Panc1 (cell line): ENCODE measurements at regions not wholly inside any gene's neighbourhood (a gene's known extent, or its start where the extent isn't known, plus 50 kb on each side); places are given as distances from the start of the nearest gene placed in this dataset.

ENCODE experiments used
- ATAC-seq: fragments of 200-7000 bp; cut with Tn5 transposase; 2 replicates; pipeline ENCODE4 v1.9.1; 2020; ENCODE audit warnings: mild to moderate bottlenecking, moderate library complexity
- BruUV-seq: library from RNA; stranded (reverse); fragments of 400-500 nt; replicated peaks from 2 replicates; lab custom pipeline; 2021; lab: Mats Ljungman, UMichigan
- CTCF ChIA-PET: fragments of 300-600 bp; sonication (Branson Sonifier 250); formaldehyde crosslinking; loops from one replicate; lab custom pipeline; 2022; ENCODE audit warnings: antibody characterized with exemption; lab: Charles Lee
- POLR2A ChIA-PET: fragments of 300-600 bp; sonication (Branson Sonifier 250); formaldehyde crosslinking; loops from one replicate; lab custom pipeline; 2022; ENCODE audit warnings: antibody characterized with exemption; lab: Charles Lee
- DNase-seq: peaks from one replicate; pipeline ENCODE4 v3.0.0-alpha.2; 2010; ENCODE audit warnings: low read depth, low spot score
- H3K27ac ChIP-seq: 2 replicates; pipeline ENCODE4 v1.5.1; 2011; ENCODE audit warnings: mild to moderate bottlenecking, low read length, inconsistent platforms
- H3K27me3 ChIP-seq: fragments of 200-500 bp; sonication (Bioruptor generic); 2 replicates; pipeline ENCODE4 v1.6.0; 2014; ENCODE audit warnings: low read length, inconsistent platforms; ENCODE audit not compliant: control insufficient read depth, insufficient read depth
- H3K36me3 ChIP-seq: fragments of 200-500 bp; sonication (Bioruptor generic); 2 replicates; pipeline ENCODE4 v1.5.1; 2014; ENCODE audit warnings: inconsistent platforms, mild to moderate bottlenecking, low read length, moderate library complexity; ENCODE audit not compliant: control insufficient read depth, insufficient read depth
- H3K4me1 ChIP-seq: 2 replicates; pipeline ENCODE4 v1.5.1; 2011; ENCODE audit warnings: inconsistent platforms, mild to moderate bottlenecking, low read length, moderate library complexity; ENCODE audit not compliant: control insufficient read depth, insufficient read depth
- H3K4me3 ChIP-seq, 2 experiments: 2 replicates each; pipeline ENCODE4 v1.5.1; 2011 to 2012; ENCODE audit warnings: low read depth in 2 of 2, low read length in 2 of 2, mild to moderate bottlenecking in 2 of 2, inconsistent platforms in 1 of 2, moderate library complexity in 1 of 2
- H3K9me3 ChIP-seq: fragments of 200-500 bp; sonication (Bioruptor generic); 2 replicates; pipeline ENCODE4 v1.5.1; 2014; ENCODE audit warnings: low read depth, mild to moderate bottlenecking, inconsistent platforms, low read length, moderate library complexity; ENCODE audit not compliant: control insufficient read depth, insufficient read depth
- CTCF ChIP-seq: fragments of 450-650 bp; IDR thresholded peaks from 2 replicates; pipeline ENCODE4 v1.5.1; 2017; ENCODE audit warnings: mild to moderate bottlenecking
- POLR2AphosphoS5 ChIP-seq: IDR thresholded peaks from 2 replicates; pipeline ENCODE4 v1.6.1; 2012; ENCODE audit warnings: mild to moderate bottlenecking, low read depth, low read length, moderate library complexity
- REST ChIP-seq, 2 experiments: IDR thresholded peaks; 2 replicates each; pipeline ENCODE4 v1.6.1; 2011 to 2012; ENCODE audit warnings: low read depth in 2 of 2, control low read depth in 1 of 2, low read length in 1 of 2, mild to moderate bottlenecking in 1 of 2, moderate library complexity in 1 of 2; ENCODE audit not compliant: insufficient read depth in 1 of 2
- SIN3A ChIP-seq: IDR thresholded peaks from 2 replicates; pipeline ENCODE4 v1.6.1; 2012; ENCODE audit warnings: low read depth, mild to moderate bottlenecking, low read length, moderate library complexity, borderline replicate concordance; ENCODE audit not compliant: insufficient read depth
- TCF7L2 ChIP-seq: IDR thresholded peaks from 2 replicates; pipeline ENCODE4 v1.6.1; 2011; ENCODE audit warnings: mild to moderate bottlenecking, low read depth, low read length, inconsistent platforms
- in situ Hi-C: cut with HindIII; loops from 2 replicates; pipeline ENCODE4 v1.10.0; 2016; ENCODE audit warnings: low sequenced_read_pairs, low pct_unique_long_range_greater_than_20kb
- intact Hi-C: fragments of 100-400 bp; cut with micrococcal nuclease; formaldehyde crosslinking; loops from one replicate; pipeline ENCODE4 v1.10.0; 2022; ENCODE audit not compliant: unreplicated experiment

DNA sequence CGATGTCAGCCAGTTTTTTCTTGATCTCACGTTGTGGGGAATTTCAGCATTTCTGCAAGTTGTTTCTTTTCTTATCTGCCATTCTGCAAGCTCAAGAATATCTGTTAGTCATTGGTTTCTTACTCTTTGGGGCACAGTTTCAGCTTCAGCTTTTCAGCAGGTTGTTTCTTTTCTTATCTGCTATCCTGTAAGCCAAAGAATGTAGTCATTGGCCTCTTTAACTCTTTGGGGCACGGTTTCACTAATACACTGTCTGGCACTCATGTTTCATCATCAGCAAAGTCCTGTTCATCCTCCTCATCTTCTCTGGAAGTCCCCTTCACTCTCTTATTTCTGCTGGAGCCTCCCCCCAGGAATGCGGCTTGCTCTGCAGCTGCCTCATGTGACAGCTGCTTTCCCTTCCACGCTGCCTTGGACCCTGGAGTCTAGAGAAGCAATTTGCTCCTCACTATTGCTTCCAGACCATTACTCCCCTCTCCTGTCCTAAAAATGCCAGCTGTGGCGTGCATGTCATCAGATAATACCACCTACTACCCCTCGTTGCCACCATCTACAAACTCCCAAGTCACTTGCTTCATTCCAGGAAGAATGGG is 67.0 kb upstream of the CACNA1E start:
- no peak for TF ChIP-seq TCF7L2
- TF ChIP-seq REST (IDR thresholded peaks at IDR 0.05; ENCODE audit: insufficient read depth in 1 of 2, low read depth in 2 of 2, low read length in 1 of 2): no peak
- no peak for TF ChIP-seq CTCF
- no peak for TF ChIP-seq POLR2AphosphoS5
- TF ChIP-seq SIN3A: no peak
- no peak overlapping the region for H3K27ac ChIP-seq
- DNase-seq: no peak
- H3K4me1 ChIP-seq: no peaks in the 10 kb centered on the region
- H3K4me3 ChIP-seq: no peak overlapping the region
- POLR2A ChIA-PET: no interaction called here
- intact Hi-C loops (no loop called here), in situ Hi-C loops (no loop called here)
- no peak for ATAC-seq
- BruUV-seq: no TSS peak
- H3K9me3 ChIP-seq: no peaks in the 10 kb centered on the region
- CTCF ChIA-PET: no interaction called here
- no peaks in the 10 kb centered on the region for H3K36me3 ChIP-seq
- peaks cover 2% of the 10 kb centered on the region for H3K27me3 ChIP-seq

GRCh38 chr1:181417915-181418314 is 65.4 kb upstream of the CACNA1E start:
- in situ Hi-C loops: no loop called here
- no peak for ATAC-seq
- TF ChIP-seq POLR2AphosphoS5 (no peak), REST (IDR thresholded peaks at IDR 0.05; ENCODE audit: insufficient read depth in 1 of 2, low read depth in 2 of 2, low read length in 1 of 2) (no peak), SIN3A (no peak), TCF7L2 (no peak), CTCF (no peak)
- Histone ChIP-seq H3K9me3 (no peaks in the 10 kb centered on the region), H3K4me1 (no peaks in the 10 kb centered on the region), H3K4me3 (no peak overlapping the region), H3K36me3 (no peaks in the 10 kb centered on the region), H3K27ac (no peak overlapping the region), H3K27me3 (peaks cover 2% of the 10 kb centered on the region)
- POLR2A ChIA-PET: no interaction called here
- no TSS peak for BruUV-seq
- intact Hi-C loops: no loop called here
- CTCF ChIA-PET: no interaction called here
- DNase-seq: no peak
